PC-3 (cell line): ENCODE measurements at regions not wholly inside any gene's neighbourhood (a gene's known extent, or its start where the extent isn't known, plus 50 kb on each side); places are given as distances from the start of the nearest gene placed in this dataset.

ENCODE experiments used
- EZH2 ChIP-seq: fragments of 300-600 bp; sonication (generic); IDR thresholded peaks from one replicate; pipeline ENCODE4 v1.6.1; 2017; ENCODE audit warnings: antibody characterized with exemption, mild to moderate bottlenecking, low read length; ENCODE audit not compliant: unreplicated experiment
- EZH2phosphoT487 ChIP-seq: fragments of 300-600 bp; sonication (generic); IDR thresholded peaks from 2 replicates; pipeline ENCODE4 v1.6.1; 2018; ENCODE audit warnings: mild to moderate bottlenecking, antibody characterized with exemption, low read length, borderline replicate concordance
- TF ChIP-seq, protein P1 (sequence below): fragments of 300-600 bp; sonication (generic); conservative IDR thresholded peaks from 2 replicates; pipeline ENCODE4 v1.5.1; 2017; ENCODE audit warnings: antibody characterized with exemption, low read depth, mild to moderate bottlenecking, low read length

DNA sequence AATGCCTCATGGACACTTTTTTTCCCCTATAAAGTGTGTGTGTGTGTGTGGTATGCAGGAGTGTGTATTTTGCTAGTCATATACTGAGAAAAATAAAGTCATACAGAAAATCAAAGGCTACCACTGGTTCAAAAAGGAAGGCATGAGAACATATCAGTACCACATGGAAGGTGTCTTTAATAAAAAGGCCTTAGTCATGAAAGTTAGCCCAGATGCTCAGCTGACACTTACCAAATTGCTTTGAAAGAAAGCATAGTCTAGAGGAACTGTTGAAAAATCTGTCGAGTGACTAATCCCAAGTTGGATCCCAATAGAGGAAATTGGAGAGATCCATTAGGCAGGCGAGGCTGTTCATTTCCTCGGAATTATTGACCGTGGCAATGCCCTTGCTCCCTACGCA, 432.9 kb upstream of the CFAP20DC start:
- TF ChIP-seq, protein P1, sequence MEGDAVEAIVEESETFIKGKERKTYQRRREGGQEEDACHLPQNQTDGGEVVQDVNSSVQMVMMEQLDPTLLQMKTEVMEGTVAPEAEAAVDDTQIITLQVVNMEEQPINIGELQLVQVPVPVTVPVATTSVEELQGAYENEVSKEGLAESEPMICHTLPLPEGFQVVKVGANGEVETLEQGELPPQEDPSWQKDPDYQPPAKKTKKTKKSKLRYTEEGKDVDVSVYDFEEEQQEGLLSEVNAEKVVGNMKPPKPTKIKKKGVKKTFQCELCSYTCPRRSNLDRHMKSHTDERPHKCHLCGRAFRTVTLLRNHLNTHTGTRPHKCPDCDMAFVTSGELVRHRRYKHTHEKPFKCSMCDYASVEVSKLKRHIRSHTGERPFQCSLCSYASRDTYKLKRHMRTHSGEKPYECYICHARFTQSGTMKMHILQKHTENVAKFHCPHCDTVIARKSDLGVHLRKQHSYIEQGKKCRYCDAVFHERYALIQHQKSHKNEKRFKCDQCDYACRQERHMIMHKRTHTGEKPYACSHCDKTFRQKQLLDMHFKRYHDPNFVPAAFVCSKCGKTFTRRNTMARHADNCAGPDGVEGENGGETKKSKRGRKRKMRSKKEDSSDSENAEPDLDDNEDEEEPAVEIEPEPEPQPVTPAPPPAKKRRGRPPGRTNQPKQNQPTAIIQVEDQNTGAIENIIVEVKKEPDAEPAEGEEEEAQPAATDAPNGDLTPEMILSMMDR, result no peak
- TF ChIP-seq EZH2phosphoT487 (no peak), EZH2 (no peak)
